GM10248 (cell line): ENCODE measurements at regions not wholly inside any gene's neighbourhood (a gene's known extent, or its start where the extent isn't known, plus 50 kb on each side); places are given as distances from the start of the nearest gene placed in this dataset.

Source experiments
- CTCF ChIA-PET: fragments of 300-600 bp; sonication (Branson Sonifier 250); formaldehyde crosslinking; extraction: SDS; loops from one replicate; lab custom pipeline; 2021; ENCODE audit warnings: antibody characterized with exemption; lab: Yijun Ruan, JAX
- POLR2A ChIA-PET: fragments of 350-650 bp; sonication (Branson Sonifier 250); formaldehyde crosslinking; extraction: SDS; loops from one replicate; lab custom pipeline; 2020; ENCODE audit warnings: antibody characterized with exemption; lab: Yijun Ruan, JAX
- DNase-seq: peaks from one replicate; pipeline ENCODE4 v3.0.0; 2012; ENCODE audit errors: extremely low spot score
- CTCF ChIP-seq: IDR thresholded peaks from 2 replicates; pipeline ENCODE4 v1.5.1; 2012; ENCODE audit warnings: mild to moderate bottlenecking, low read depth; ENCODE audit errors: extremely low read depth, missing control alignments, control extremely low read depth

GRCh38 chr5:88377705-88378656 is 109.3 kb upstream of the TMEM161B start:
- TF ChIP-seq CTCF: no peak
- CTCF ChIA-PET: no interaction called here
- no peak for DNase-seq
- POLR2A ChIA-PET: no interaction called here

- ChIA-PET CTCF (no interaction called here), POLR2A (no interaction called here)
- TF ChIP-seq CTCF: no peak
- no peak for DNase-seq
Measured at GRCh38 chr5:88377240-88377639, 108.6 kb upstream of the TMEM161B start.

GRCh38 chr5:88376728-88377127 is 108.1 kb upstream of the TMEM161B start:
- DNase-seq: no peak
- TF ChIP-seq CTCF: no peak
- ChIA-PET POLR2A (no interaction called here), CTCF (no interaction called here)

- ChIA-PET POLR2A (no interaction called here), CTCF (interaction anchor here (0.6 to 1.5 kb wide), 3 partner anchors 9 to 15 kb away, joined by 3 to 4 read pairs (median 3); no protein-coding TSS in a partner anchor)
- no peak for TF ChIP-seq CTCF
- no peak for DNase-seq
Measured at GRCh38 chr5:88374391-88374790, 105.7 kb upstream of the TMEM161B start.

GRCh38 chr5:88370824-88371223 is 102.2 kb upstream of the TMEM161B start:
- POLR2A ChIA-PET: no interaction called here
- CTCF ChIA-PET: interaction anchor here (0.7 to 1.3 kb wide), 4 partner anchors 12 to 15 kb away, joined by 3 to 4 read pairs (median 4); no protein-coding TSS in a partner anchor
- DNase-seq: no peak
- no peak for TF ChIP-seq CTCF

GRCh38 chr5:88368201-88368600 is 99.6 kb upstream of the TMEM161B start:
- CTCF ChIA-PET: no interaction called here
- no peak for DNase-seq
- POLR2A ChIA-PET: no interaction called here
- no peak for TF ChIP-seq CTCF
